GM19025 (cell line): ENCODE measurements at regions not wholly inside any gene's neighbourhood (a gene's known extent, or its start where the extent isn't known, plus 50 kb on each side); places are given as distances from the start of the nearest gene placed in this dataset.

Source experiments
- ATAC-seq: cut with Tn5 transposase; IDR thresholded peaks from one replicate; pipeline ENCODE4 v1.9.1; 2021; ENCODE audit warnings: mild to moderate bottlenecking, low read depth, moderate library complexity; ENCODE audit not compliant: unreplicated experiment

DNA sequence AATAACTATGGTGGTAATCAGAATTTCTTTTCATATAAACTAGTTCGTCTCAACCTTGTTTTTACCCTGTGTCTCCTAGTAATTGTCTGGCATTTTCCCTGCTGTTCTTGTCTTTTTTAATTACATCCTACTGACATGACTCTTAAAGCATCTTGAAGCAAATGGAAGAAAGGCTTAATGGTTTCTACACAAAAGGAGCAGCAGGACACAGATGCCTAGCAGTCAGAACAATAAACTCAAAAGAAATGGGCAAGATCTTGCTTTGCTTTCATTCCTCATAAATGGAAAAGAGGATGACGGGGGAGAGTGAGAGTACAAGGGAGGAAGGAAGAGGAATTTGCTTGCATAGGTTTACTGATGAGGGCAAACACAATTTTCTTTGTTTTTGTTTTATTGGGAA, 293.2 kb upstream of the EMCN start:
- ATAC-seq, result no peak

DNA sequence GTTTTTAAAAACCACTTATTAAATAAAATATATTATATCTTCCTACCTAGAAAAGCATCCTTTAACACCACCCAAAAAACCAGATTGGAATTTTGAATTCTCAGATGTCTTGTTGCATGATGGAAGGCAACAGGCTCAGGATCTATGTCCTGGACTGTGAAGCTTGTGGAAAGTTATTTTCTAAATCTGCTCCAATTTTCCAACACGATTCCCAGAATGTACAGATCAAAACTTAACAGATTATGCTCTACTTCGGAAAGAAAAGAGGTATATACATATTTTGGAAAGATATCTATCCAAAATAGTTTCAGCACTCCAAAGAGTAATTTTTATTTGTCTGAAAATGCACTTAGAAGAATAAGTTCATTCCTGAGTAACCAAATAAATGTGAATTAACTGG, 291.7 kb upstream of the EMCN start:
- ATAC-seq, result no peak

DNA sequence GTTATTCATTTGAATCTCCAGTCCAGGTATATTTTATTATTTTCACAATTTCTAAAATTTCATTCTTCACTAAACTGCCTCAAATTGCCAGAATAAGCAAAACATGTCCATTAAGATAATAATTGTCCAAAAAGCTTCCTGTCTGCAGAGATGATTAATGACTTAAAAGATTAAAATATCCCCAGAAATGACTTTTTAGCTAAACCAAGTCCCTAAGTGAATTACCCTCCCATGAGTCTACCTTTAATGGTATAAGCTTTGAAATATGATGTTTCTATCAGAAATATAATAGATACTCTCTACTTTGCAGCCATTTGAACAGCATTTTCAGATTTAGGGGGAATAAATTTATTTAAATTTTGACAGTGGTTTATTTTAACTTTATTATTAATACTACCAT, 289.2 kb upstream of the EMCN start:
- ATAC-seq, result no peak

DNA sequence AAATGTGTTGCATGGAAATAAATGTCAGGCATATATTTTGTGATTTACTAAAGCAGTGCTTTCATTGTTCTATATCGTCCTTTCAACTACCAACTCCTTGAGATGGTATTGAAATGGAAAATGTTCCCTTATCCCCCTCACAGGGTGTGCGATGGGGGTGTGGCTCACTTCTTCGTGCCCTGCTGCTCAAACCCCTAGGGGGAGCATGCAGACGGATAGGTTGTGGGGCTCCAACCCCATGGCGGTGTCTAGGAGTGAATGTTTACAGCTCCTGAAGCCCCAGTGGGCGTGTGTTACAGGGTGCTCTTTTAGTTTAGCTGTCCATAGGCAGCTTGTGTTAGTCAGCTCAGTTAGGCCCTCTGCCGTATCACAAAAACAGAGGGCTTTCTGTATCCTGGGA, 287.7 kb upstream of the EMCN start:
- no peak for ATAC-seq

DNA sequence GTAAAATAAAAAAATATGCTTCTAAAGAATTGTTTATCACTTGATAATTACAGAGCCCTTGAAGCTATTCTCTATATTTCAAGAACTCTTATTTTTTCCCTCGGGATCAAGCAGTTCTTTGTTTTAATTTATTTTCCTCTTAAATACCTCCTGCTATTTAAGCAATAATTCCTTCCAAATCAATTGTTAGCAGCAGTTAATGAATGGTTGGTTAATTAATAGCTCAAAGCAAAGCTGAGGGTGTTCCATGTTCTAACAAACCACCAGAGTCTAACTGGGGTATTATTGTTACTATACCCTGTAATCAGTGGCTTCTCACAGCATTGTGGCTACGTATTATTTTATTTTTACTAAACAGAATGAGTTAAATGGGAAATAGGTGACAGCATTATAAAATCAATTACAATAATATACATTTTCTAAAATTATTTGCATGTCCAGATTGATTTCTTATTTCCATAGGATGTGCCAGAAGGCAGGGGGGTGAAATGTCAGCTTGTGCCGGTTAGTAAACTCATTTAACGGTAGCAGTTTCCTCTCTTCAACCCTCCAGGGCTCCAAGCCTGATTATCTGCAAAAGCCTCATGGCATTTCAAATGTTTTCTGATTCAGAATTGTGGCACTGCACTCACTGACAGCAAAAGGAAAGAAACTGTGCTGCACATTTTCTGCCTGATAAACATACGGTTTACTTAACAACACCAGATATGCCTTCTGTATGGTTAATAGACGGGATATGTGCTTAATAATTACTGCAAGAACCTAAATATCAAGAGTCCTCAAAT, 286.9 kb upstream of the EMCN start:
- no peak for ATAC-seq

DNA sequence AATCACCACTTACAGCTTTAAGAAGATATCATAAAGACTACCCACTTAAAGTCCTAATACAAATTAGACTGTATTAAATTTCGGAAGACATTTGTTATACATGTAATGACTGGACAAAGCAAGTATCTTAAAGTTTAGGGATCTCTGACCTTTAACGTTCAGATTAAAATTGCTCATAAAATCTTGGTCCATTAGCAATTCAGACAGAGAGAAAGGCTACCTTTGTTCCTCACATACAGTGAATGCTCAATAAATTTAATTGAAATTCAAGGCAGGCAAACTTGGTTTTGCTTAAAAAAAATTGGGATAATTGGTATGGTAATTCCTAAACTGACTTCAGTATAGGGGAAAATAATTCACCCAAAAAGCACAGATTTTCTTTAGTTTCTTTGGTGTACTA, 285.9 kb upstream of the EMCN start:
- no peak for ATAC-seq

DNA sequence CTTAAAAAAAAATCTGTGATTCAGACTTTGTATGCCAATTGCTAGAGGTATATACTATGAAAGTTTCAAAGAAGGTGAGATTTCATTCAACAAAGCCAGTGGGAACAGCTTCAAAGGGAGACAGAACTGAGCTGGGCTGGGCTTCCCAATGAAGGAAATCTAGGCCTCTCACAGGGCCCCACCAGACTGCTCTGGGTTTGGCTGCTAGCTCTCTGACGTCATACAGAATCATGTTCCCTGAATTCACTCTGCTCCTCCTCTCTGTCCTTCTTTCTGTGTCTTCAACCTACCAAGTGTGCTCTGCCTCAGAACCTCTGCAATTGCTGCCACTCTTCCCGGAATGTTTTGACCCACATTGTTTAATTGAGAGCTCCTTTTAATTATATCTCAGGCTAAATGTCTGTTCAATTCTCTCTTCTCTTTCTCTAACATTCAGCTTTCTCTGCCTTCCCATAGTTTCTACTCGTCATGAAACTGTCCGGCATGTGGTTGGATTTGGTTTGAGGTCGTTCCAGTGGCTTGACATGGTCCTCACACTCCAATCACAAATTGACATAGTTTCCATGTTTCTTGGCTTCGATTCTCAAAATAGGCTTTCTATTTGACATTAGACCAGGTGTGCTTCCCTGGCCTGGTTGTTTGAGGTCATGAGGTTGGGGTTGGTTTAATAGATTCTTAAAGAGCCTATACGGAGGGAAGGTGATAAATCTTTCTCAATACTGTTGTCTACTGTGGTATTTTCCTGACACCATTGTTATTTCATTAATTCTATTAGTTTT, 282.1 kb upstream of the EMCN start:
- ATAC-seq, result no peak

DNA sequence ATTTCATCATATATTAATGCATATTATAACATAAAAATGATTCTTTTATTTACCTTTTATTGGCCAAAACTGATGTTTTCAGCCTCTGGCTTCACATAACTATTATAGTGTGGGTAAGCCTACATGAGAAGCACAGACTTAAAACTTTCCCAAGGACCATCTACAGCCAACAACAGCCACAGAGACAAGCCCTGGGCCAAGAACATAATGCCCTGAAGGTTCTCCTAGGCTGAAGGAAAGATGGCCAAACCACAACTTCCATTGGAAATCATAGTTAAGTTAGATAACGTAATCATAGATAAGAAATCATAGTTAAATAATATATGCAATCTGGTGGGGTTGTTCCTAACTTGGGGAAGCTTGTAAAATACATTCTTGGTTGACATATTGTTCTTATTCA, 280.0 kb upstream of the EMCN start:
- no peak for ATAC-seq

DNA sequence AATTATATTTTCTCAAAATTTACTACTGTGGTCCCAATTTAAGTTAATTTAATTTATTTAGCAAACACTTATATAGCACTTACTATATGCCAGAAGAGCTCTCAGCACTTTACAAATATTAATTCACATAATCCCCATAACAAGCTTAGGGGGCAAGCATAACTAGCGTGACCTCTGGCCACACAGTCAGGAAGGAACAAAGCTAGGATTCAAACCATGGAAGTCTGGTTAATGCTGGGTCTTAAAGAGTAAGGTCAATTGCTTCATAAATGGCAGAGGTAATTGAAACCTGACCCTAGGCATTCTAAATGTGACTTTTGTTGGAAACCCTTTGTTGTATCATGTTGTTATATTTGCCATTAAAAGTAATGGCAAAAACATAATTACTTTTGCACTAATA, 279.5 kb upstream of the EMCN start:
- ATAC-seq, result no peak

DNA sequence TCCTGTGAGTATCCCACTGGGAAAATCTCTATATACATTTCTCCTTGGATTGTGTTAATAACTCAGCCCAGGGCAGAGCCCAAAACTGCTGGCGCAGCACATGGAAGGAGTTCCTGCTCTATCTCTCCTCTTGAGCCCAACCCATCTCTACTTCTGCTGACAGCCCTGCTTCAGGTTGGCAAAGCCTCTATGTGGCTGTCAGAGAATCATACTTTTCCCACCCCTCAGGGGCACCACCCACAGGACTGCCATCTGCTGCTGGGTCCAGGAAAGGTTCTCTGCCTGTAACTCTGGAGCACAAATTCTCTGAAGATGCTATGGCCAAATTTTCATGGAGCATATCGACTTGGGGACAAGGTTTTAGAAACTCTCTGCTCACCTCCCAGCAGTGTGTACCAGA, 278.5 kb upstream of the EMCN start:
- ATAC-seq, result no peak

DNA sequence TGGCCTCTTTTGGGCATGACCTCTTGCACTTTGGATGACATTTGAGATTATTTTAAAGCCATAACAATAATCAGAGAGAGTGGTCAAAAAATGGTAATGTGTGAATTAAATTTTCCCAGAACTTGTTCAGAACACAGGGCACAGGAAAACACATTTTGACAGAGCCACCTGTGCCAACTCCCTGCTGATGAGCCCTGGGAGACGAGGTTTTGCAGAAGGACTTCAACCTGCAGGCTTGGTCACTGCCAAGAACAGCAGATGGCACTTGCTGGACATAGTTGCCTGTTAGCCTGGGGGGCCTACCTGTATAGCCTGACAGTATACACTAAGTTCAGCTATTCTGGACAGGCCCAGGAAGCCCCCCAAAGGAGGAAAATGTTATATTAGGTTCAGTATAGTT, 277.8 kb upstream of the EMCN start:
- ATAC-seq, result no peak

DNA sequence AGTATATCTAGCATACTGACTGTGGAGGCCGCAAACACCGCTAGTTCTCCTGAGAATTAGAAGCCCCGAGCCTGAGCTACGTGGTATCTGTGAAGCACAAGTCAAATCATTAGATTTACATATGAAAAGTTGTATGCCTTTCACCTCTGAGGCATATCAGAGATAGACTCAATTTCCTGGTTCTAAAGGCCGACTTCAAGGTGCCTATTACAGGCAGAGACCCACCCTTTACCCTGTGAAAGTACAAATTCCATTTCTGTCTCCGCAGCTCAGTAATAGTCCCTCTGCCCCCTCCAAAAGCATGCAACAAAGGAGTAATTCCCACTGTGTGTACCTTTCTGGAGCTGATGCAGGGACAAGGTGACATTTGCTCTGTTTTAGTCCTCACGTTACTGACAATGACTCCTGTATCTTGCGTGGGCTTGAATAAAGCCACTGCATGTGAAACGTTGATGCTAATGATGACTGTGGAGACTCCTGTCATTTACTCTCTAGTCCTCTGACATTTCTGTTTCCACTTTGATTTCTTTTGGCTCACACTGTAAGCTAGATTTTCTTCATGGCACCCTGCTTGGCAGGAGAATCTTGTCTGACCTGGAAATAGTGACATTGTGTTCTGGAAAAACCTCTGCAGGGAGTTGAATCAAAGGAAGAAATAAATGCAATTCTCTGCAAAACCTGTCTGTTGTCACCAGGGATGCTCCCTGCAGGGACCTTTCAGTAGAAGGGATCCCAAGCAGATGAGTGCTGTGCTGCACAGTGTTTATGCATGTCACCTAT, 273.2 kb upstream of the EMCN start:
- no peak for ATAC-seq

DNA sequence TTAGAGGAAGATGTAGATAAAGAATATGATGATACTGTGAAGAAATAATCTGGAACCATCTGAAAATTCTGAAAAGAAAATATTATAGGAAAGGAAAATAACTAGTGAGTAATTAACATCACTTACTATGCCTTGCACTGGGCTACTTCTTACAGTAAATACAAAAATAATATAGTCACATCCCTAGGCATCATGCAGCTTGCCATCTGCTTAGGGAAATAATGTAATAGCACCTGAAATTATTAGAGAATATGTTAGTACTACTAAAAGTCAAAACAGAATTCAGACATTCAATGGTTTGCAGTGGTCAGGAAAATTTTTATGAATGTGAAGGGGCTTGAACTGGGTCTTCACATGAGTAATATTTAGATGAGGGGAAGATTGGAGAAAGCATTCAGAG, 272.2 kb upstream of the EMCN start:
- ATAC-seq, result no peak

DNA sequence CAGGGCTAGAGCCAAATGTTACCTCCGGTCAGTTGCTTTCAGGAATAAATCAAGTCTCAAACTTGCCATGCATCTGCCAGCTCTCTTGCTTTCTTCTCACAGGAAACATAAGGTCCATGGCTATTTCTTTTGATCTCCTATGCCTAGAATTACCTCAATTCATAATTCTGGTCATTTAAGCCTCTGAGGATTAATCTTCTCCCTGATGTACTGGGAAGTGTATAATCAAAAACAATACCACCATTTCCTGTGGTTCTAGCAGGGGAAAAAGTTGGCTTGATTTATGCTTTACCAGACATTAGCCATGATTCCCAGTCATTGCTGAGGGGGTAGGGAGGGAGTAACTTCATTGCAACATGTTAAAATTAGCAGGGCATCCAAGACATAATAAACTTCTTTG, 268.7 kb upstream of the EMCN start:
- ATAC-seq, result no peak

DNA sequence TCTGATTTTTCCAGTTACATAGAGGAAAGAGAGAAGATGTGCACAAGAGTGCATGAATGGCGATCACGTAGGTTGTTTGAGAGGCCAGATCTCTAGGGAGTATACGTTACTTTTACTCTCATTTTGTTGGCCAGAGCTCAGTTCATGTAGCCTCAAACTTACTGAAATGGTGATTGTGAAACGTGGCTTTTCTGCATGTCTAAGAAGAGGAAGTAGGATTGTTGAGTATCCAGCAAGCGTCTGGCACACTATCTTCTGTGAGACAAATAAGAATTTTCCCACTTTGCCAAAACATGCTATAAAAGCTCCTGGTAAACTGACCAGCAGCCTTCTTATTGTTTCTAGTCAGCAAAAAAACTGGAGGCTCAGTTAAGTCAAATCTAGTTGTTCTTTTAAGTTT, 264.5 kb upstream of the EMCN start:
- no peak for ATAC-seq

DNA sequence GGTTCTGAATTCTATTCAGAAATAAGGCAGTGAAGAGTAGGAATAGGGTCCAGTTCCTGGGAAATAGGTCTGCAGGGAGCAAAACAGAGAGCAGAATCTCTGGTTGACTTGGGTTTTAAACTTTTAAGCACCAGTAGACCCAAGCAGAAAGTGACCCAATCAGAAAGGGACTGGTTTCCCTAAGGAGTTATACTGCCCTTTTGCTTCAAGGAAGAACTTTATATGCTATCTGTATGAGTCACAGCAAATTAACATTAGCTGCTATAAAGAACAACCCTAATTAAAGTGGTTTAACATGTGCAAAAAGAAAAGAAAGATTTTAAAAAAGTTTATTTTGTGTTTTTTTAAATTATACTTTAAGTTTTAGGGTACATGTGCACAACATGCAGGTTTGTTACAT, 263.6 kb upstream of the EMCN start:
- ATAC-seq, result no peak

DNA sequence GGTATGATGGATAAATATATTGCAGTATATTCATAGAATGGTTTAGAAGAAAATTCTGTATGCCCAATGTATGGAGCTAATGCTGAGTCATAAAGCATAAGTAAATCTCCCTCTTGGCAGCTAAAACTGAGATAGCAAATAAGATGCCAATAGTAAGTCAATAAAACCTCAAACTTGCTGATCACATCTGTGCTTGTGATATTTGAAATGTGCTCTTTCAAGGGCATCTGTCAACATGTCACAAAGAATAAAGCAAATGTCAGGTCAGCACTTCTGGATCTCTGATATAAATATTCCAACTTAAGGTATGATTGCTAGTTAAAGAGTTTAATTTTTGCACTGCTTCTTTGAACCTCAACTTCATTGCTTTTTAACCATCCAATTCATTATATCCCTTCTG, 262.3 kb upstream of the EMCN start:
- ATAC-seq, result no peak

DNA sequence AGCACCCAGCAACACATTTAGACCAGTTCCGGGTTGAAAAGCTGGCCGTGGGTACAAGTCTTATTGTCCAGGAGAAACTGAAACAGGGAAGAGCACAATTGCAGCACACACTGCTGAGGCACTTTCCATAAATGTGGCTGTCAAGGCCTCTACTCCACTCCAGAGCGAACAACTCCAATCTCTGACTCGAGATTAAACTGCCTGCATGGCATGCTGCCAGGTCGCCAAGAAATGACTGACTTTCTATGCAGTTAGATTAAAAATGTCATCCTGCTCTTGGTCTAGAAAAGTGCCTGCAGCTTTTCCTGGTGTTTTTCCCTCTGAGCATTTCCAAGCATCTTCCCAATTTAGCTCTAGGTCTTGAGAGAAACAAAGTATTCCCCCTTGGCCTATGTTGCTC, 260.6 kb upstream of the EMCN start:
- ATAC-seq, result no peak

DNA sequence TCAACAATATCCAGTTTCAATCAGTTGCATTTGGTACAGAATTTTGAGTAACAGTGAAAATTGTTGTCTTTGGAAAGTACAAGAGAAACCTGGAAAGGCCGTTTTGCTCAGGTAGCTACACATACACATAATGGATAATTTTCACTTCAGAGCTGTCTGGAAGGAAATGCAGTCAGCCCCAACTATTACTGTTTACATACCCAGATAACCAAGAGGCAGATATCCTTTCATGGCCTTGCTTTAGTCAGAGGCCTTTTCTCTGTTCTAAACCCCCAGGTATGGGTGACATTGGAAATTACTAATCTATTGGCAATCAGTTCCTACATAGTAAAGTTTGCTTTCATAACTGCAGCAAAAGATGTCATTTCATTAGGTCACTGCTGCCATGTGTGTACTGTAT, 244.9 kb upstream of the EMCN start:
- no peak for ATAC-seq

DNA sequence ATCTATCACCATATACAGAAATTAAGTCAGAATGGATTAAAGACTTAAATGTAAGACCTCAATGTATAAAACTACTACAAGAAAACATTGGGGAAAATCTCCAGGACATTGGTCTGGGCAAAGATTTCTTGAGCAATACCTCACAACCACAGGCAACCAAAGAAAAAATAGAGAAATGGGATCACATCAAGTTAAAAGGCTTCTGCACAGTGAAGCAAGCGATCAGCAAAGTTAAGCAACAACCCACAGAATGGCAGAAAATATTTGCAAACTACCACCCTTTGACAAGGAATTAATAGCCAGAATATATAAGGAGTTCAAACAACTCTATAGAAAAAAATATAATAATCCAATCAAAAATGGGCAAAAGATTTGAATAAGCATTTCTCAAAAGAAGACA, 236.9 kb upstream of the EMCN start:
- ATAC-seq, result no peak

DNA sequence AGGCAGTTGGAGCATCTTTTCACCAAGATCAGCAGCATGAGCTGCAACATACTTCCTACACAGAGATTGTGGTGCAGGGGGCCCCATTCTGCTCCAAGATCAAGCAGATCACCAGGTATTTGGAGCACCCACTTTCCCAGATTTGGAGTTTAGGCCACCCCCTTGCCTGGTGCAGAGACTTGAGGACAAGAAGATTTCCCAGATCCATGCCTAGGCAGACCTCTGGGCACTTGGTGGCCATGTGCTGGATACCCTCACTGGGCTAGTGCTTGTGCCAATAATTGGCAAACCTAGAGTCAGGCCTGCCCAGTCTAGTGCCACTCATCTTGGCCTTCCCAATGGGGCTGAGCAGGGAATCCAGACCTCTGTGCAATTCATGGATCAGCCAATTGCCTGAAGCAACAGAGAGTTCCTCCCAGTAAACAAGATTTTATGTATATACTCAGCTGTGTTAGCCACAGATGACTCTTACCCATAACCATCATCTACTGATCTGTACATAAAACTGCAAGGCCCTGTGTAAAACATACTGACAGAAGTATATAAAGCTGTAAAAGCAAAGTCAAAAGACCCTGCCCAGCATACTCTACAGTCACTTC, 228.4 kb upstream of the EMCN start:
- ATAC-seq, result no peak
